ENCODE measurements at regions not wholly inside any gene's neighbourhood (a gene's known extent, or its start where the extent isn't known, plus 50 kb on each side); places are given as distances from the start of the nearest gene placed in this dataset.
"Not testable (repeated sequence)": the region's sequence is repeated elsewhere in the genome, so short reads cannot be mapped to it uniquely, and the experiment has no call there.

GRCh38 chr3:193905541-193906396 lies 230.2 kb upstream of the HES1 start:
- no peak for DNase-seq (ENCODE audit: low read depth in 2 of 2)

DNA sequence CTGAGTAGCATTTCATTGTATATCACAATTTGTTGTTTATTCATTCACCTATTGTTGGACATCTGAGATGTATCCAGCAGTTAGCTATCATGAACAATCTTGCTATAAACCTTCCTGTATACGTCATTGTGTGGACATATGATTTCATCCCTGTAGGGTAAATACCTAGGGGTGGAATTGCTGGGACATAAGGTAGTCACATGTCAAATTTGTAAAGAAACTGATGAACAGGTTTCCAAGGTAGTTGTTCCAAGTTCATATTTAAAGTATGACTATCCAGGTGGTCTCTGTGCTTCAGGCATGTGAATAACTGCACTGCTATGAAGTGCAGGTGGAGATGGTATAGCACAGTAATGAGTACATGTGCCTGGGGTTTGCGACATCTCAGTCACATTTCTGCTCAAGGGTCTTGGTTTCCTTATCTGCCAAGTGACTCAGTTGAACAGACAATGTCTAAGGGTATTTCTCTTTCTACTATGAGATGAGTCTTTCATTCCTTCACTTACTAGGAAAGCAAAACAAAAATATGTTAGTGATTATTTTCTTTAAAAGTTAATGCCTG lies 229.0 kb upstream of the HES1 start:
- DNase-seq (ENCODE audit: low read depth in 2 of 2), result no peak

DNA sequence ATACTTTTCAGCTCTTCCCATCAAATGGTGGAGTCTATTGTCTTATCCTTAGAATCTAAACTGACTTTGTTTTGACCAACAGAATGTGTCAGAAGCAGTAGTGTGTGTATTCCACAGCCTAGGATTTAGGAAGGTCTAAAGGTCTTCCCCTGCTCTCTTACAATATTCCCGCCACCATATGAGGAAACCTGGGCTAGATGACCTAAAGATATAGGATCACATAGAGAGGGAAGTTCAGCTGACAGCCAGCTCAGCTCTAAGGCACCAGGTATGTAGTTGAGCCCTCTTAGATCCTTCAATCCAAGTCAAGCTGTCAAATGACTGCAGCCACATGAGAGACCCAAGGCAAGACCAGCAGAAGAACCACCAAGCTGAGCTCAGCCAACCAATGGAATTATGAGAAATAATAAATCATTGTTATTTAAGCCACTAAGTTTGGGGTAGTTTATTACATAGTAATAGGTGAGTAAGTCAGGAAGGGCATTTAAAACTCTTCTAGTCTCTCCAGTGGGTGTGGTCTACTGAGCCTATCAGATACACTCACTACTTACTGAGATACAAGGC lies 227.7 kb upstream of the HES1 start:
- DNase-seq (ENCODE audit: low read depth in 2 of 2), result no peak

- no peak for DNase-seq (ENCODE audit: low read depth in 2 of 2)
These were observed 226.6 kb upstream of the HES1 start for GRCh38 chr3:193909387-193909786.

- no peak for DNase-seq (ENCODE audit: low read depth in 2 of 2)
These were observed 225.6 kb upstream of the HES1 start for GRCh38 chr3:193910310-193910709.

DNA sequence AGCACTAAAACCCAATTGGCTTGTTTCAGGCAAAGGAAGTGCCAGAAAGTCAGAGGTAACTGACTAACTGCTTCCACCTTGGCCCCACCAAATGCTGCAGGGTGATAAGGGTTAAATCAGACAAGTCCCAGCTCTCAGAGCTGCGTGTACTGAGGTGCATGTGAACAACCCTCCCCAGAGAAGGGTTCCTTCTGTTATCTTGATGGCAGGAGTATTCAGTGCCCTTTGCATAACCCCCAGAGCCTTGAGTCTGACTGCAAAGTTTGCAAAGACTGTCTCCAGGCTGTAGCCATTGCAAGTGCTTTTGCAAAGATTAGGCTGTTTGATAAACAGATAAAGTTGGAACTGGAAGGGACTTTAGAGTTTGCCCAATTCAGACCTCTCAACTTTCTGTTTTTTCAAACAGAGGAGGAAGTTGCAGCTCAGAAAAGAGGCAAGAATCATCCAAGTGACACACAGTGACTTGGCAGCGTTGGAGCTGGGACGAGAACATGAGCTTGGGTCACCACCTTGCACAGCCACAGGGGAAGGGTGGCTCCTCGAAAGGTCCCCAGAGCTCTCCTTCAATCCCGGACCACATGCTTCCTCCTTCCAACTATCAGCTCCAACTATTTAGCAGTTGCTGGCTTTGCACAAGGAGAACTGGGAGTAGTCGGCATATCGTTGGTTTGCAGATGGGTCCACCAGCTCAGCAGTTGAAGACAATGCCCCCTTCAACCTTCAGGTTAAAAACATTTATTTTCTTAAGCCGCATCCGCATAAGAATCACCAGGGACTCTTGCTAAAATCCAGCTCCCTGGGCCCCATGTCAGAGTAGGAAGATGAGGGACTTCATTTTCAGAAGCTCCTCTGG lies 224.8 kb upstream of the HES1 start:
- no peak for DNase-seq (ENCODE audit: low read depth in 2 of 2)

- DNase-seq (ENCODE audit: low read depth in 2 of 2), result no peak
These were observed 224.1 kb upstream of the HES1 start for GRCh38 chr3:193911784-193912340.

DNA sequence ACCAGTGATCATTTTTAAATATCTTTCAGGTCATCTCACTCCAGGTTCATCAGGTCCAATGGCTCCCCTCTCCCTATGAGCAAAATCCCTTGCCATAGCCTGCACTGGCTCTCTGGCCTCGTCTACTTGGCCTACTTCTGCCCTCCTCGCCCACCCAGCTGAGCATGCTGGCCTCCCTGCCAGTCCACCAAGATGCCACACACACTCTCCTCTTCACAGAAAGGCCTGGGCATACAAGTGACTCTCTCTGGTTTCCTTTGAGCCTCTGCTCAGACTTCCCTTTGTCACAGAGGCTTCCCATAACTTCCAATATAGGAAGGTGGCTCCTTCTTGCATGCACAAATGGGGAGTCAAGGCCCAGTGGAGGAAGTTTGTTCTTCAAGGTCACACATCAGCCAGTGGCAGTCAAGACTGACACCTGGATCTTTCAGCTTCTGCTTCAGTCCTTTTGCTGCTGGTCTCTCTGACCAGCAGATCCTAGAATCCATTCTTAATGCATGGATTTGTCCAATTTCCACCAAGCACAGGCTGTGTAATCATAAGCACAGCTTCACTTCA lies 223.2 kb upstream of the HES1 start:
- no peak for DNase-seq (ENCODE audit: low read depth in 2 of 2)

- no peak for DNase-seq (ENCODE audit: low read depth in 2 of 2)
These were observed 221.3 kb upstream of the HES1 start for GRCh38 chr3:193914602-193915001.

- DNase-seq (ENCODE audit: low read depth in 2 of 2), result no peak
These were observed 220.8 kb upstream of the HES1 start for GRCh38 chr3:193915099-193915498.

DNA sequence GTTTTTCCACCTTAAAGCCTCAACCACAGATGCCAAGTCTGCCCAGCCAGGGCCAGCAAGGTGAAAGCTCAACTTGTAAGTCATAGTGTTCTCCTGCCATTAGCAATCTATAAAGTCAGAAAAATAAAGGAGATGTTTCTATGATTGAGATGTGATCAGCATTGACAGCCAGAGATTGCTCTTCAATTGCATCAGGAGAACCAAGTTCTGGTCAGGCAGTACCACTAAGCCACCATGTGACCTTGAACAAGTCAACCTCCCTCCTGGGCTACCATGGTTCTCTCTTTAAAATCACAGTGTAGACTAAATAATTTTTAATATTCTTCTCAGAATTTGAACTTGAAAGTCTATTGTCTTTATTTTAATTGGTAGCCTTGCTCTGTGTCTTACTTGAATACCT lies 220.3 kb upstream of the HES1 start:
- no peak for DNase-seq (ENCODE audit: low read depth in 2 of 2)

- no peak for DNase-seq (ENCODE audit: low read depth in 2 of 2)
These were observed 218.8 kb upstream of the HES1 start for GRCh38 chr3:193917158-193917557.

DNA sequence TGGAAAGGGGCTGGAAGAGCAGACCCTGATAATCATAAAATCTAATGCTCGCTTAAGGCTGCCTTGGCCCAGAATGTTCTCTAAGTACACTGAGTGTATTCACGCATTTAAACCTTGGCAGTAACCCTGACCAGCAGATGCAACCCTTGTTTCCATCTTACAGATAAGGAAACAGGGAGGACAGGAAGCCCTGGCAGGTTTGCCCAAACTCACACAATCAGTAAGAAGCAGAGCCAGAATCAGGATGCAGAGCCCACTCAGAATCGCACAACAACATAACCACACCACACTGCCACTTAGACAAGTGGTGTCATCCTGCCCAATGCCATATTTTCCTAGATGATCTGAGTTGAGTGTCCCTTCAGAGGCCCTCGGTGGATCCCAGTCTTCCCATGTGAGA lies 214.5 kb upstream of the HES1 start:
- no peak for DNase-seq (ENCODE audit: low read depth in 2 of 2)

DNA sequence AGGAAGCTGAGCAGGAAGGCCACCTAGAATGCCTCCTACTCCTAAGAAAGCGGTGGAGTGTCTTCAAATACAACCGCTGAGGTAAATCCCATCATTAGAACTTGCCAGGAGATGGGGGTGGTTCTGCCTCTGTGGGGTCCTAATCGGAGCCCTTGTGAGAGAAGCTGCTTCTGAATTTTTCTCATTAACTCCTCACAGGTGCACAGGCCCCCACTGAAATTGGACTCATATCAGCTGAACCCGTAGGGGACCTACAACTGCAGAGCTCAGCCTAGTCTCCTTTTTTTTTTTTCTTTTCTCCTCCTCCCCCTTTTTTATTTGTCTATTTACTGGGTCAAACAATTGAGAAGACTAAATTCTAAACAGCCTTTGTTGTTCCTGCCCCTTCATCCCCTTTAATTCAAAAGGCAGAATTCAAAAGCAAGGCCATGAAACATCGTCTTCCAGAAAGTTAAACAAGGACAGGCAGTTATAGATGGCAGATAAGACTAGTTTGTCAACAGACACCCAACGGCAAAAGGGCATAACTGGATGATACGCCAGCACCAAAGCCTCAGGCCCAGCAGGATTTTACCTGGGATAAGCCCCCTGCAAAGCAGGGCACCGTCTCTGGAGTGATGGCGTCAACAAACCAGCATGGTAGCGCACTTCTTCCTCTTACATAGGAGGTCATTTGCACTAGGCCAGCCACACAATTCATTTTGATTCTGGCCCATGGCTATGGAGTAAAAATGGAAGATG lies 213.7 kb upstream of the HES1 start:
- no peak for DNase-seq (ENCODE audit: low read depth in 2 of 2)

- not testable (repeated sequence) for DNase-seq (ENCODE audit: low read depth in 2 of 2)
These were observed 212.0 kb upstream of the HES1 start for GRCh38 chr3:193923958-193924357.

- not testable (repeated sequence) for DNase-seq (ENCODE audit: low read depth in 2 of 2)
These were observed 209.9 kb upstream of the HES1 start for GRCh38 chr3:193926071-193926470.

GRCh38 chr3:193927413-193928206 lies 208.3 kb upstream of the HES1 start:
- DNase-seq (ENCODE audit: low read depth in 2 of 2), result not testable (repeated sequence)

DNA sequence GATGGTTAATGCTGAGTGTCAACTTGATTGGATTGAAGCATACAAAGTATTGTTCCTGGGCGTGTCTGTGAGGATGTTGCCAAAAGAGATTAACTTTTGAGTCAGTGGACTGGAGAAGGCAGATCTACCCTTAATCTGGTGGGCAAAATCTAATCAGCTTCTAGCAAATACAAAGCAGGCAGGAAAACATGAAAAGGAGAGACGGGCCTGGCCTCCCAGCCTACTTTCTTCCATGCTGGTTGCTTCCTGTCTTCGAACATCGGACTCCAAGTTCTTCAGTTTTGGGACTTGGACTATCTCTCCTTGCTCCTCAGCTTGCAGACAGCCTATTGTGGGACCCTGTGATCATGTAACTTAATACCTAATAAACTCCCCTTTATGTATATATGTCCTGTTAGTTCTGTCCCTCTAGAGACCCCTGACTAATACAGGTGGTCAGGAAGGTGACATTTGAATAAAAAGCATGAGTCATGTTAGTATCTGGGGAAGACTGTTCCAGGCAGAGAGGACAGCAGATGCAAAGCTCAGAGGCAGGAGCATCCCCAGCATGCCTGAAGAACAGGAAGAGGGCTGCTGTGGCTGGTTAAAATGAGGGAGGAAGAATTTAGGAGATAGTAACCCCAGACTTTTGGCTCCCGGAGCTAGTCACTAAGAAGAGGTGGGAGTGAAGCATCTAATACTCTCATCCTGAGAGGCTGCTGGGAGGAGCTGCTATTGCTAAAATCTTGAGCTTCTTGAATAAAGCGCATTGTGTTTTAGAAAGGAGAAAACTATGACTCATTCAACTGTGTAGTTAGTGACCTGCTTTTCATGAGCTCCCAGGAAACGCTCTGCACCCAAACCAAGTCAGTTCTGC lies 207.4 kb upstream of the HES1 start:
- no peak for DNase-seq (ENCODE audit: low read depth in 2 of 2)

DNA sequence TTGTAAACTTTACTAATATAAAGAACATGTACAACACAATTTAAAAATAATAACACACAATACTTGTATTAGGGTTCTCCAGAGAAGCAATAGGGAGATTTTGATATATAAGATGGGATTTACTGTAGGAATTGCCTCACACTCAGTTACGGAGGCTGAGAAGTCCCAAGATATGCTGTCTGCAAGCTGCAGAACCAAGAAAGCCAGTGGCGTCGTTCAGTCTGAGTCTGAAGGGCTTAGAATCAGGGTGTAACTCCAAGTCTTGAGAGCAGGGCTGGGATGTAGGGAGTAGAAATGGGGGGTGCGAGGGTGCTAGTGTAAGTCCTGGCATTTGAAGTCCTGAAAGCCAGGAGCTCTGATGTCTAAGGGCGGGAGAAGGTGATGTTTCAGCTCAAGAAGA lies 206.6 kb upstream of the HES1 start:
- no peak for DNase-seq (ENCODE audit: low read depth in 2 of 2)
